Stimulated activated CD8-positive, alpha-beta memory T cell treated with anti-CD3 and anti-CD28 coated beads, Interleukin-7, amount 100 ng/mL, for 4 hours (primary cell): ENCODE measurements at regions not wholly inside any gene's neighbourhood (a gene's known extent, or its start where the extent isn't known, plus 50 kb on each side); places are given as distances from the start of the nearest gene placed in this dataset.

ENCODE experiments used
- DNase-seq, 2 donors: peaks; one replicate each; pipeline ENCODE4 v3.0.0-alpha.2; 2020; ENCODE audit warnings: low read depth in 2 of 2

- DNase-seq, result no peak
Measured at GRCh38 chr13:71979616-71980015, 112.6 kb upstream of the DACH1 start.

- DNase-seq, result no peak
Measured at GRCh38 chr13:71977028-71977427, 110.0 kb upstream of the DACH1 start.

- no peak for DNase-seq
Measured at GRCh38 chr13:71967990-71968389, 101.0 kb upstream of the DACH1 start.

- no peak for DNase-seq
Measured at GRCh38 chr13:71964491-71965100, 97.6 kb upstream of the DACH1 start.

GRCh38 chr13:71962735-71963134 lies 95.7 kb upstream of the DACH1 start:
- no peak for DNase-seq

GRCh38 chr13:71962126-71962525 lies 95.1 kb upstream of the DACH1 start:
- DNase-seq, result no peak

- no peak for DNase-seq
Measured at GRCh38 chr13:71949441-71949840, 82.4 kb upstream of the DACH1 start.

GRCh38 chr13:71939186-71939585 lies 72.2 kb upstream of the DACH1 start:
- no peak for DNase-seq

GRCh38 chr13:71935166-71935840 lies 68.3 kb upstream of the DACH1 start:
- no peak for DNase-seq

GRCh38 chr13:71924931-71925330 lies 57.9 kb upstream of the DACH1 start:
- DNase-seq, result no peak

GRCh38 chr13:71922194-71922593 lies 55.2 kb upstream of the DACH1 start:
- no peak for DNase-seq
